ENCODE measurements at regions not wholly inside any gene's neighbourhood (a gene's known extent, or its start where the extent isn't known, plus 50 kb on each side); places are given as distances from the start of the nearest gene placed in this dataset.

DNA sequence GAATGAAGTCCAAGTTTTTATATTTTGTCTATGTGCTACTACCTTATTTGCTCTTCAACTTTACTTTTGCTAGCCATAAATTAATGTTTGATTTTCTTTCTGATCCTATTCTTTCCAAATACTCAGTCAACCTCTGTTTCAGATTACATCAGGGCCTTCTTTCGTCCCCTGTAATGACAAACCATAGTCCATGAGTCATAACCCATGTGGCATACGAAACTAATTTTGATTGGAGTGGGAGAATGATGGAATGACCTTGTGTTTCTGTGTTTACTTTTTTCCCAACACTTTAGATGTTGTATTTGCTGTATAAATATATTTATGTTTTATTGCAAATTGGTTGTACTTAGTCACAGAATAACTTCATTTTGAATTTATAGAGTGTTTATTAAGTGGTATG lies 1043.1 kb downstream of the DTWD2 start:
- no peak overlapping the region for H3K27ac ChIP-seq (ENCODE audit: insufficient read depth, low read depth, low read length)
- ChIA-PET CTCF (no interaction called here), POLR2A (no interaction called here)
- FAIRE-seq: no peak
- H3K36me3 ChIP-seq (ENCODE audit: control insufficient read depth in 2 of 2, extremely low read depth in 1 of 2, insufficient read depth in 2 of 2, low read length in 2 of 2): no peaks in the 10 kb centered on the region
- H3K9me3 ChIP-seq (replicated peaks; ENCODE audit: control insufficient read depth, insufficient read depth, low read length): no peaks in the 10 kb centered on the region
- TF ChIP-seq, protein P1, sequence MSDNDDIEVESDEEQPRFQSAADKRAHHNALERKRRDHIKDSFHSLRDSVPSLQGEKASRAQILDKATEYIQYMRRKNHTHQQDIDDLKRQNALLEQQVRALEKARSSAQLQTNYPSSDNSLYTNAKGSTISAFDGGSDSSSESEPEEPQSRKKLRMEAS (IDR thresholded peaks at IDR 0.05; ENCODE audit: insufficient read depth, insufficient read length): no peak
- TF ChIP-seq GATA2 (IDR thresholded peaks at IDR 0.05; ENCODE audit: insufficient read depth, insufficient read length, low read depth, low read length): no peak
- no peak for TF ChIP-seq FOS (IDR thresholded peaks at IDR 0.05; ENCODE audit: borderline replicate concordance, insufficient read depth, low read length)
- TF ChIP-seq JUN (IDR thresholded peaks at IDR 0.05; ENCODE audit: borderline replicate concordance, insufficient read depth, insufficient read length, low read depth): no peak
- no peak for TF ChIP-seq EZH2 (IDR thresholded peaks at IDR 0.05; ENCODE audit: borderline replicate concordance, low read depth, low read length, severe bottlenecking)
- TF ChIP-seq CTCF (IDR thresholded peaks at IDR 0.05; ENCODE audit: extremely low read depth in 1 of 2, insufficient read depth in 1 of 2, low read depth in 1 of 2, low read length in 2 of 2): no peak
- TF ChIP-seq POLR2A (IDR thresholded peaks at IDR 0.05; ENCODE audit: low read depth, low read length): no peak
- TF ChIP-seq POLR2AphosphoS5 (IDR thresholded peaks at IDR 0.05; ENCODE audit: insufficient read depth, low read depth, low read length): no peak
- no peak for TF ChIP-seq MYC (IDR thresholded peaks at IDR 0.05; ENCODE audit: low read depth, low read length)
- no peaks in the 10 kb centered on the region for H4K20me1 ChIP-seq (replicated peaks; ENCODE audit: control insufficient read depth, extremely low read depth, insufficient read depth, low read length)
- no peaks in the 10 kb centered on the region for H3K9me1 ChIP-seq (replicated peaks; ENCODE audit: control insufficient read depth, extremely low read depth, insufficient read depth, low read length)
- H3K9ac ChIP-seq (replicated peaks; ENCODE audit: extremely low read depth, insufficient read depth, low read length): no peak overlapping the region
- no TSS peak for BruUV-seq (replicated peaks)
- H3K4me2 ChIP-seq (ENCODE audit: insufficient read depth, low read length): no peak overlapping the region
- intact Hi-C loops (cut with micrococcal nuclease) (no loop called here), dilution Hi-C loops (cut with MboI; ENCODE audit: extremely low pct_ligation_motif_present, low sequenced_read_pairs) (no loop called here)
- no peaks in the 10 kb centered on the region for H3K4me1 ChIP-seq (ENCODE audit: control insufficient read depth, extremely low read depth, insufficient read depth, low read length)
- no peaks in the 10 kb centered on the region for H3K27me3 ChIP-seq (ENCODE audit: control insufficient read depth in 2 of 2, insufficient read depth in 2 of 2, low read length in 2 of 2)
- DNase-seq (ENCODE audit: low read depth, low spot score): no peak
- no peak overlapping the region for H2AFZ ChIP-seq (ENCODE audit: low read depth, low read length)
- no peak overlapping the region for H3K4me3 ChIP-seq (replicated peaks in 1 of 3; ENCODE audit: insufficient read depth in 1 of 3, low read depth in 1 of 3, low read length in 3 of 3)
- no peaks in the 10 kb centered on the region for H3K79me2 ChIP-seq (ENCODE audit: control insufficient read depth, insufficient read depth, low read length)
